Small intestine (tissue), 7 donors: ENCODE measurements at regions not wholly inside any gene's neighbourhood (a gene's known extent, or its start where the extent isn't known, plus 50 kb on each side); places are given as distances from the start of the nearest gene placed in this dataset.

Experiments used
- DNase-seq, 2 donors: peaks; one replicate each; pipeline versions ENCODE4 v3.0.0 to v3.0.0-alpha.2; 2013
- FAIRE-seq: peaks from 2 replicates; lab custom pipeline; 2012; peaks lifted over from hg19 to GRCh38; lab: Jason Lieb, UNC
- H3K27ac ChIP-seq, 3 donors: one replicate each; pipeline ENCODE4 v1.5.1; 2013; ENCODE audit warnings: low read length in 2 of 3, mild to moderate bottlenecking in 2 of 3, control low read depth in 1 of 3, inconsistent platforms in 1 of 3, low read depth in 1 of 3, moderate library complexity in 1 of 3
- H3K27me3 ChIP-seq, 3 donors: one replicate each; pipeline ENCODE4 v1.6.1; 2013; ENCODE audit warnings: low read length in 3 of 3, inconsistent platforms in 1 of 3; ENCODE audit not compliant: control insufficient read depth in 3 of 3, insufficient read depth in 3 of 3
- H3K36me3 ChIP-seq, 3 donors: one replicate each; pipeline ENCODE4 v1.6.1; 2013; ENCODE audit warnings: low read length in 3 of 3, inconsistent platforms in 1 of 3, low read depth in 1 of 3, mild to moderate bottlenecking in 1 of 3, moderate library complexity in 1 of 3; ENCODE audit not compliant: control insufficient read depth in 3 of 3, insufficient read depth in 2 of 3
- H3K4me1 ChIP-seq, 3 donors: one replicate each; pipeline ENCODE4 v1.6.1; 2013; ENCODE audit warnings: low read length in 2 of 3, inconsistent platforms in 1 of 3, low read depth in 1 of 3, mild to moderate bottlenecking in 1 of 3, moderate library complexity in 1 of 3; ENCODE audit not compliant: control insufficient read depth in 3 of 3, insufficient read depth in 2 of 3
- H3K4me3 ChIP-seq, 3 donors: one replicate each; pipeline ENCODE4 v1.5.1; 2013; ENCODE audit warnings: low read length in 3 of 3, control low read depth in 1 of 3, inconsistent platforms in 1 of 3, low read depth in 1 of 3, mild to moderate bottlenecking in 1 of 3, moderate library complexity in 1 of 3
- H3K9me3 ChIP-seq, 2 donors: one replicate each; pipeline ENCODE4 v1.6.1; 2013; ENCODE audit warnings: low read depth in 1 of 2, low read length in 1 of 2; ENCODE audit not compliant: control insufficient read depth in 2 of 2, insufficient read depth in 1 of 2
- WGBS, 3 donors: extraction: QIAGEN DNeasy Blood & Tissue Kit; methylation state at CpG; one replicate each; pipeline ENCODE4 v1.1.7; 2013; 5-methylcytosine and 5-hydroxymethylcytosine counted together
- donor health status: healthy with polysubstance abuse.
- donor health status: control.
- donor health status: control.
- donor health status: Bipolar disorder and iron deficiency.
- donor health status: healthy.

- Histone ChIP-seq H3K4me3 (no peak overlapping the region), H3K36me3 (no peaks in the 10 kb centered on the region), H3K27me3 (no peaks in the 10 kb centered on the region), H3K4me1 (peaks cover 0 to 9% (median 0%) of the 10 kb centered on the region in 3 donors), H3K9me3 (no peaks in the 10 kb centered on the region), H3K27ac (no peak overlapping the region)
- WGBS, 3 donors: 82 to 94% (median 86%) methylated on average over 3 of the region's 3 CpGs
- FAIRE-seq (no peak), DNase-seq (no peak)
Observed at GRCh38 chr20:6576726-6577125, 190.8 kb upstream of the BMP2 start.

GRCh38 chr20:6575912-6576401 is 191.5 kb upstream of the BMP2 start:
- H3K27me3 ChIP-seq: no peaks in the 10 kb centered on the region
- H3K27ac ChIP-seq: no peak overlapping the region
- DNase-seq: peak in 1 of 2 donors; percentile 17
- H3K9me3 ChIP-seq: no peaks in the 10 kb centered on the region
- no peak overlapping the region for H3K4me3 ChIP-seq
- H3K36me3 ChIP-seq: no peaks in the 10 kb centered on the region
- H3K4me1 ChIP-seq: peaks cover 0 to 9% (median 0%) of the 10 kb centered on the region in 3 donors
- 28 to 43% (median 39%) methylated on average over 7 of the region's 7 CpGs for WGBS, 3 donors
- FAIRE-seq: no peak

GRCh38 chr20:6566821-6567220 is 200.7 kb upstream of the BMP2 start:
- DNase-seq (no peak), FAIRE-seq (no peak)
- WGBS, 3 donors: 77 to 82% (median 77%) methylated on average over 3 of the region's 3 CpGs
- Histone ChIP-seq H3K27ac (no peak overlapping the region), H3K27me3 (no peaks in the 10 kb centered on the region), H3K9me3 (no peaks in the 10 kb centered on the region), H3K4me1 (no peaks in the 10 kb centered on the region), H3K36me3 (no peaks in the 10 kb centered on the region), H3K4me3 (no peak overlapping the region)

GRCh38 chr20:6562111-6562510 is 205.4 kb upstream of the BMP2 start:
- no peaks in the 10 kb centered on the region for H3K36me3 ChIP-seq
- H3K9me3 ChIP-seq: no peaks in the 10 kb centered on the region
- H3K4me1 ChIP-seq: no peaks in the 10 kb centered on the region
- H3K4me3 ChIP-seq: no peak overlapping the region
- H3K27ac ChIP-seq: no peak overlapping the region
- FAIRE-seq (no peak), DNase-seq (no peak)
- H3K27me3 ChIP-seq: no peaks in the 10 kb centered on the region
- WGBS, 3 donors: 52 to 60% (median 53%) methylated on average over 3 of the region's 3 CpGs

DNA sequence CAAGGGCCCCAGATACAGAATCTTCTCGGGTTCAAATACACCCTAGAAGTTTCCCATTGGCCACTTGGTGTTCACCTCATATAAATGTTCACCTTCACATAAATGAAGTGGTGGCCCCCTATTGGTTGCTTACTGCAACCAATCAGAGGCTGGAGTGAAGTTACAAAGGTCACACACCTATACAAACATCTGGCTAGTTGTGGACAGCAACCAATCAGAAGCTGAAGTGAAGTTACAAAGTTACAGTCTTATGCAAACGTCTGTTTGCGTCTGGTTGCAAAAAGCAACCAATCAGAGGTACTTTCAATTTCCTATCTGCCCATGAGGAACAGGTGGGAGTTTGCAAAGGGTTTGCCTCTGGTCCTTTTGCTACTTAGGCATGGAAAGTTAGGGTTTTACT is 206.5 kb upstream of the BMP2 start:
- WGBS, 3 donors: 41 to 69% (median 50%) methylated on average over 3 of the region's 3 CpGs
- no peaks in the 10 kb centered on the region for H3K9me3 ChIP-seq
- no peak overlapping the region for H3K4me3 ChIP-seq
- H3K27me3 ChIP-seq: no peaks in the 10 kb centered on the region
- H3K4me1 ChIP-seq: no peaks in the 10 kb centered on the region
- peak in 1 of 2 donors; percentile 49 for DNase-seq
- FAIRE-seq: no peak
- H3K36me3 ChIP-seq: no peaks in the 10 kb centered on the region
- no peak overlapping the region for H3K27ac ChIP-seq

- H3K4me1 ChIP-seq: no peaks in the 10 kb centered on the region
- WGBS, 3 donors: 74 to 84% (median 79%) methylated on average over 4 of the region's 4 CpGs
- no peaks in the 10 kb centered on the region for H3K36me3 ChIP-seq
- no peaks in the 10 kb centered on the region for H3K27me3 ChIP-seq
- H3K27ac ChIP-seq: no peak overlapping the region
- no peak overlapping the region for H3K4me3 ChIP-seq
- no peaks in the 10 kb centered on the region for H3K9me3 ChIP-seq
- DNase-seq (peak in 1 of 2 donors; percentile 5), FAIRE-seq (no peak)
Observed at GRCh38 chr20:6559791-6560190, 207.7 kb upstream of the BMP2 start.

DNA sequence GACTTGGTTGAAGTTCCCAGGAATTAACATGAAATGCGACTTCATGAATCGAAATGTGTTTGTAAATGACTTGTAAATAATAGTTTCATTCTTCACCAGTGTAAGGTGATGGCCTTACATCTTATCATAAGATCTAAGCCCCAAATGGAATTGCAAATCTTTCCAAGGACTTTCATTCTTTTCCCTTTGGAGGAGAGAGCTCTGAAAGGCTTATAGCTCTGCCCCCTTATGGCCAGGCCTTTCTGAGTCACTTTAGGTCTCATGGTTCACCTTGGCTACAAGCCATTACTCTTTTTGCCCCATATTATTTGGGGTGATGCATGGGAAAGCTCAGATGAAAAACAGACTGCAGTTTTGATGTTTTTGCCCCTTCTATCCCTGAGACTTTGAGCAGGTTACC is 209.1 kb upstream of the BMP2 start:
- no peak overlapping the region for H3K27ac ChIP-seq
- H3K9me3 ChIP-seq: no peaks in the 10 kb centered on the region
- no peak overlapping the region for H3K4me3 ChIP-seq
- WGBS, 3 donors: 72 to 90% (median 81%) methylated on average over 2 of the region's 2 CpGs
- H3K27me3 ChIP-seq: no peaks in the 10 kb centered on the region
- H3K4me1 ChIP-seq: no peaks in the 10 kb centered on the region
- no peak for FAIRE-seq
- DNase-seq: peak in 1 of 2 donors; percentile 8
- H3K36me3 ChIP-seq: no peaks in the 10 kb centered on the region

DNA sequence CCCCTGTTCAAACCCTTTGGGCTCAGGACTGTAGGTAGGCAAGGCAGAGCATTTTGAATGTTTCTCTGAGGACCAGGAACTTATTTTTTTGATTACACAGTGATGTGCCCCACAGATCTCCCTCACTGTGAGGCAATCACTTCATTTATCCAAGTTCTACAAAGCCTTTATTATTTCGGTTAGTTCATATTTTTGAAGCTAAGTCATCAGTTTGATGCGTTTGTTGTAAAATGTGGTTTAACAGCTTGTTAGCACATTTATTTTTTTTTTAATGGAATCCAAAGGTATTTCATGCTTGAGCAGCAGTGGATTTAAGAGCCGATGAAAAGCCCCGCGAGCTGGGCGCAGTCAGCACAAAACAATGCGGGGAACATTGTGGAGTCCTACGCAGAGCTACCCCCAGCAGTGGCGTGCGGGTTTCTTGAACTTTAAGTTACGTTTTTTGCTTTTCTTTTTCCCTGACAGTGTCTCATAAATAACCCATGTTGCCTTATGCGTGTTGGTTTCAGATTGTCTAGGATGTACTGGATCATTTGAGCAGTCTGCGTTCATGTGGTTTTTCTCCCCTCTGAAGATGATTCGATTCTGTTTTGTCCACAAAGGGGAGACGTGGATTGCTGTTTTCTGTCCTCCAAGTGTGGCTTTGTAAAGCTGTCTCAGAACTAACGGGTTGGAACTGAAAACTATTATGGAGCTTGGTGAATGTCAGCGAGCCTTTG is 233.6 kb upstream of the BMP2 start:
- FAIRE-seq (no peak), DNase-seq (no peak)
- 65 to 83% (median 80%) methylated on average over 17 of the region's 17 CpGs for WGBS, 3 donors
- Histone ChIP-seq H3K4me1 (no peaks in the 10 kb centered on the region), H3K36me3 (no peaks in the 10 kb centered on the region), H3K27ac (peak overlapping the region in 2 of 3 donors; percentile 67 to 81), H3K27me3 (no peaks in the 10 kb centered on the region), H3K9me3 (no peaks in the 10 kb centered on the region), H3K4me3 (peak overlapping the region in 1 of 3 donors; percentile 18)
